ENCODE measurements at regions not wholly inside any gene's neighbourhood (a gene's known extent, or its start where the extent isn't known, plus 50 kb on each side); places are given as distances from the start of the nearest gene placed in this dataset.

GRCh38 chr16:64254443-64255367 is 867.2 kb downstream of the CDH11 start:
- no peak overlapping the region for H3K27ac Mint-ChIP-seq
- H3K36me3 Mint-ChIP-seq, result no peaks in the 10 kb centered on the region
- DNase-seq (no peak), ATAC-seq (no peak)
- no peak overlapping the region for H3K4me3 Mint-ChIP-seq
- peaks cover 16% of the 10 kb centered on the region for H3K9me3 Mint-ChIP-seq (ENCODE audit: low read depth)
- CTCF ChIA-PET, result no interaction called here
- H3K4me1 Mint-ChIP-seq, result no peaks in the 10 kb centered on the region
- no peaks in the 10 kb centered on the region for H3K27me3 Mint-ChIP-seq

- H3K4me3 Mint-ChIP-seq, result no peak overlapping the region
- no peaks in the 10 kb centered on the region for H3K4me1 Mint-ChIP-seq
- H3K27me3 Mint-ChIP-seq, result no peaks in the 10 kb centered on the region
- peaks cover 14% of the 10 kb centered on the region for H3K9me3 Mint-ChIP-seq (ENCODE audit: low read depth)
- CTCF ChIA-PET, result no interaction called here
- no peak for ATAC-seq
- DNase-seq, result no peak
- no peaks in the 10 kb centered on the region for H3K36me3 Mint-ChIP-seq
- H3K27ac Mint-ChIP-seq, result no peak overlapping the region
Observed at GRCh38 chr16:64253525-64253924, 868.3 kb downstream of the CDH11 start.

GRCh38 chr16:64253096-64253495 is 868.8 kb downstream of the CDH11 start:
- Mint-ChIP-seq H3K27me3 (no peaks in the 10 kb centered on the region), H3K9me3 (ENCODE audit: low read depth) (peaks cover 14% of the 10 kb centered on the region), H3K36me3 (no peaks in the 10 kb centered on the region), H3K27ac (no peak overlapping the region), H3K4me3 (no peak overlapping the region), H3K4me1 (no peaks in the 10 kb centered on the region)
- DNase-seq, result no peak
- CTCF ChIA-PET, result no interaction called here
- ATAC-seq, result no peak

GRCh38 chr16:64251742-64252141 is 870.1 kb downstream of the CDH11 start:
- ATAC-seq, result no peak
- CTCF ChIA-PET, result no interaction called here

GRCh38 chr16:64250866-64251265 is 871.0 kb downstream of the CDH11 start:
- Mint-ChIP-seq H3K4me1 (no peaks in the 10 kb centered on the region), H3K27me3 (no peaks in the 10 kb centered on the region), H3K36me3 (no peaks in the 10 kb centered on the region), H3K4me3 (no peak overlapping the region), H3K27ac (no peak overlapping the region), H3K9me3 (ENCODE audit: low read depth) (peaks cover 14% of the 10 kb centered on the region)
- ATAC-seq, result no peak
- CTCF ChIA-PET, result no interaction called here
- no peak for DNase-seq

More at GRCh38 chr16:64251742-64252141, 870.1 kb downstream of the CDH11 start:
- Mint-ChIP-seq H3K27ac (no peak overlapping the region), H3K27me3 (no peaks in the 10 kb centered on the region), H3K4me3 (no peak overlapping the region), H3K36me3 (no peaks in the 10 kb centered on the region), H3K9me3 (ENCODE audit: low read depth) (peaks cover 14% of the 10 kb centered on the region), H3K4me1 (no peaks in the 10 kb centered on the region)
- no peak for DNase-seq

GRCh38 chr16:64242492-64242891 is 879.4 kb downstream of the CDH11 start:
- H3K9me3 Mint-ChIP-seq (ENCODE audit: low read depth), result peaks cover 12% of the 10 kb centered on the region
- no peaks in the 10 kb centered on the region for H3K4me1 Mint-ChIP-seq
- no peak overlapping the region for H3K4me3 Mint-ChIP-seq
- no peak overlapping the region for H3K27ac Mint-ChIP-seq
- no peaks in the 10 kb centered on the region for H3K27me3 Mint-ChIP-seq
- H3K36me3 Mint-ChIP-seq, result no peaks in the 10 kb centered on the region
- CTCF ChIA-PET, result no interaction called here
- no peak for DNase-seq
- ATAC-seq, result no peak

GRCh38 chr16:64240586-64240985 is 881.3 kb downstream of the CDH11 start:
- ATAC-seq, result no peak
- H3K27me3 Mint-ChIP-seq, result no peaks in the 10 kb centered on the region
- no peak overlapping the region for H3K4me3 Mint-ChIP-seq
- no peaks in the 10 kb centered on the region for H3K36me3 Mint-ChIP-seq
- H3K9me3 Mint-ChIP-seq (ENCODE audit: low read depth), result peaks cover 10% of the 10 kb centered on the region
- no peak overlapping the region for H3K27ac Mint-ChIP-seq
- DNase-seq, result no peak
- CTCF ChIA-PET, result no interaction called here
- no peaks in the 10 kb centered on the region for H3K4me1 Mint-ChIP-seq

- H3K4me1 Mint-ChIP-seq, result no peaks in the 10 kb centered on the region
- no peak overlapping the region for H3K27ac Mint-ChIP-seq
- no peak for ATAC-seq
- DNase-seq, result no peak
- H3K4me3 Mint-ChIP-seq, result no peak overlapping the region
- H3K27me3 Mint-ChIP-seq, result no peaks in the 10 kb centered on the region
- H3K9me3 Mint-ChIP-seq (ENCODE audit: low read depth), result peaks cover 10% of the 10 kb centered on the region
- CTCF ChIA-PET, result no interaction called here
- H3K36me3 Mint-ChIP-seq, result no peaks in the 10 kb centered on the region
Observed at GRCh38 chr16:64238571-64238970, 883.3 kb downstream of the CDH11 start.

GRCh38 chr16:64236316-64236715 is 885.5 kb downstream of the CDH11 start:
- no peak overlapping the region for H3K27ac Mint-ChIP-seq
- no peaks in the 10 kb centered on the region for H3K4me1 Mint-ChIP-seq
- ATAC-seq (no peak), DNase-seq (no peak)
- H3K27me3 Mint-ChIP-seq, result no peaks in the 10 kb centered on the region
- H3K4me3 Mint-ChIP-seq, result no peak overlapping the region
- peaks cover 14% of the 10 kb centered on the region for H3K9me3 Mint-ChIP-seq (ENCODE audit: low read depth)
- CTCF ChIA-PET, result no interaction called here
- no peaks in the 10 kb centered on the region for H3K36me3 Mint-ChIP-seq

- Mint-ChIP-seq H3K27ac (no peak overlapping the region), H3K27me3 (no peaks in the 10 kb centered on the region), H3K4me3 (no peak overlapping the region), H3K36me3 (no peaks in the 10 kb centered on the region), H3K4me1 (no peaks in the 10 kb centered on the region), H3K9me3 (ENCODE audit: low read depth) (peaks cover 14% of the 10 kb centered on the region)
- CTCF ChIA-PET, result no interaction called here
- no peak for ATAC-seq
- no peak for DNase-seq
Observed at GRCh38 chr16:64234200-64234599, 887.7 kb downstream of the CDH11 start.

GRCh38 chr16:64225696-64226095 is 896.2 kb downstream of the CDH11 start:
- Mint-ChIP-seq H3K27ac (no peak overlapping the region), H3K9me3 (ENCODE audit: low read depth) (peaks cover 27% of the 10 kb centered on the region), H3K4me3 (no peak overlapping the region), H3K36me3 (no peaks in the 10 kb centered on the region), H3K27me3 (no peaks in the 10 kb centered on the region), H3K4me1 (no peaks in the 10 kb centered on the region)
- ATAC-seq (no peak), DNase-seq (no peak)
- CTCF ChIA-PET, result no interaction called here

- Mint-ChIP-seq H3K4me3 (no peak overlapping the region), H3K9me3 (ENCODE audit: low read depth) (peaks cover 31% of the 10 kb centered on the region), H3K27me3 (no peaks in the 10 kb centered on the region), H3K36me3 (no peaks in the 10 kb centered on the region), H3K4me1 (no peaks in the 10 kb centered on the region), H3K27ac (no peak overlapping the region)
- no peak for ATAC-seq
- DNase-seq, result no peak
- CTCF ChIA-PET, result no interaction called here
Observed at GRCh38 chr16:64225036-64225435, 896.8 kb downstream of the CDH11 start.

GRCh38 chr16:64217789-64218535 is 903.9 kb downstream of the CDH11 start:
- CTCF ChIA-PET, result no interaction called here
- Mint-ChIP-seq H3K4me1 (no peaks in the 10 kb centered on the region), H3K27me3 (no peaks in the 10 kb centered on the region), H3K9me3 (ENCODE audit: low read depth) (peaks cover 22% of the 10 kb centered on the region), H3K4me3 (no peak overlapping the region), H3K36me3 (no peaks in the 10 kb centered on the region), H3K27ac (no peak overlapping the region)
- no peak for ATAC-seq
- DNase-seq, result no peak

- Mint-ChIP-seq H3K9me3 (ENCODE audit: low read depth) (peaks cover 17% of the 10 kb centered on the region), H3K27ac (no peak overlapping the region), H3K27me3 (no peaks in the 10 kb centered on the region), H3K4me3 (no peak overlapping the region), H3K36me3 (no peaks in the 10 kb centered on the region), H3K4me1 (no peaks in the 10 kb centered on the region)
- DNase-seq (no peak), ATAC-seq (no peak)
- CTCF ChIA-PET, result no interaction called here
Observed at GRCh38 chr16:64215730-64216129, 906.1 kb downstream of the CDH11 start.
